Erythroblast (primary cell): ENCODE measurements at regions not wholly inside any gene's neighbourhood (a gene's known extent, or its start where the extent isn't known, plus 50 kb on each side); places are given as distances from the start of the nearest gene placed in this dataset.

ENCODE experiments used
- GATA1 ChIP-seq: IDR thresholded peaks from 2 replicates; pipeline ENCODE4 v1.6.1; 2011; ENCODE audit warnings: low read depth, mild to moderate bottlenecking, control low read depth, low read length, moderate library complexity
- POLR2A ChIP-seq: IDR thresholded peaks from 2 replicates; pipeline ENCODE4 v1.6.1; 2011; ENCODE audit warnings: mild to moderate bottlenecking, low read length

GRCh38 chr12:111025792-111026430 is 105.5 kb upstream of the MYL2 start:
- TF ChIP-seq POLR2A (no peak), GATA1 (no peak)
